ENCODE measurements at regions not wholly inside any gene's neighbourhood (a gene's known extent, or its start where the extent isn't known, plus 50 kb on each side); places are given as distances from the start of the nearest gene placed in this dataset.

DNA sequence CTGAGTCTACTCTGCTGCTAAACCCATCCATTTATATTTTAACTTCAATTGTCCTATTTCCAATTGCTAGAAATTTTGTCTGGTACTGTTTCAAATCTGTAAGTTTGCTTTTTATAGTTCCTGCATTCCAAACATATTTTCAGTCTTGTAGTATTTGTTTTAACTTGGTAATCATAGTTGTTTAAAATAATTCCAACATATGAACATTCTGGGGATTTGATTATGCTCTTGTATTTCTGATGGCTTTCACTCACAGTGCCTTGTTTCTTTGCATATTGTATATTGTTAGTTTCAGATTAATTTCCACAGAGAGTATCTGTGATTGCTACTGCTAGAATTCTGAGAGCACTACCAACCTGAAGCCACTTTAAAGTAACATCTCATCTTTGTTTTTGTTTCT, 202.4 kb downstream of the ETAA1 start:
- Mint-ChIP-seq H3K4me1 (ENCODE audit: low read depth) (no peaks in the 10 kb centered on the region), H3K27ac (no peak overlapping the region), H3K27me3 (peaks cover 2% of the 10 kb centered on the region), H3K4me3 (no peak overlapping the region), H3K9me3 (no peaks in the 10 kb centered on the region), H3K36me3 (ENCODE audit: low read depth) (no peaks in the 10 kb centered on the region)
- ChIA-PET POLR2A (no interaction called here), CTCF (no interaction called here)
- DNase-seq (no peak), ATAC-seq (no peak)
- TF ChIP-seq, protein P1, sequence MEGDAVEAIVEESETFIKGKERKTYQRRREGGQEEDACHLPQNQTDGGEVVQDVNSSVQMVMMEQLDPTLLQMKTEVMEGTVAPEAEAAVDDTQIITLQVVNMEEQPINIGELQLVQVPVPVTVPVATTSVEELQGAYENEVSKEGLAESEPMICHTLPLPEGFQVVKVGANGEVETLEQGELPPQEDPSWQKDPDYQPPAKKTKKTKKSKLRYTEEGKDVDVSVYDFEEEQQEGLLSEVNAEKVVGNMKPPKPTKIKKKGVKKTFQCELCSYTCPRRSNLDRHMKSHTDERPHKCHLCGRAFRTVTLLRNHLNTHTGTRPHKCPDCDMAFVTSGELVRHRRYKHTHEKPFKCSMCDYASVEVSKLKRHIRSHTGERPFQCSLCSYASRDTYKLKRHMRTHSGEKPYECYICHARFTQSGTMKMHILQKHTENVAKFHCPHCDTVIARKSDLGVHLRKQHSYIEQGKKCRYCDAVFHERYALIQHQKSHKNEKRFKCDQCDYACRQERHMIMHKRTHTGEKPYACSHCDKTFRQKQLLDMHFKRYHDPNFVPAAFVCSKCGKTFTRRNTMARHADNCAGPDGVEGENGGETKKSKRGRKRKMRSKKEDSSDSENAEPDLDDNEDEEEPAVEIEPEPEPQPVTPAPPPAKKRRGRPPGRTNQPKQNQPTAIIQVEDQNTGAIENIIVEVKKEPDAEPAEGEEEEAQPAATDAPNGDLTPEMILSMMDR (IDR thresholded peaks at IDR 0.05): no peak
- intact Hi-C loops (cut with micrococcal nuclease): no loop called here

DNA sequence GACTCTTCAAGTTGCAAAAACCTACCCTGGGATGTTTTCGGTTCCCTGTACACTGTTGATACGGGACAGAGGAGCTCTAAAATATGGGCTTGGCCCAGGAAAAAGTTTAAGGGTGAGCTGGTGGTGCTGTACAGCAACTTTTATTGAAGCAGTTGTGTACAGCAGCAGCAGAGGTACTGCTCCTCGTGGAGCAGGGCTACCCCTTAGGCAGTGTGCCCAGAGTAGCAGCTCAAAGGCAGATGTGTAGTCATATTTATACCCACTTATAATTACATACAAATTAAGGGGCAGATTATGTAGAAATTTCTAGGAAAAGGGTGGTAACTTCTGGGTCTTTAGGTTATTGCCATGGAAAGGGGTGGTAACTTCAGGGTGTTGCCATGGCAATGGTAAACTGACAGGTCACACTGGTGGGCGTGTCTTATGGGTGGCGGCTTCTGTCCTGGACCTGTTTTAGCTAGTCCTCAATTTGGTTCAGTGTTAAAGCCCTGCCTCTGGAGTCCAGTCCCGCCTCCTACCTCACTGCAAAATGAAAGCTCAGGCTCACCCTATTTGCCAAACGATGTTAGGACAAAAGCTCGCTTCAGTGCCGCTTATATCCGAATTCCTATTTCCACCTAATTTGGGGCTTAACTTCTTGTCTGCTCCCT, 203.2 kb downstream of the ETAA1 start:
- CTCF ChIA-PET: no interaction called here
- intact Hi-C loops (cut with micrococcal nuclease): no loop called here
- peaks cover 2% of the 10 kb centered on the region for H3K27me3 Mint-ChIP-seq

DNA sequence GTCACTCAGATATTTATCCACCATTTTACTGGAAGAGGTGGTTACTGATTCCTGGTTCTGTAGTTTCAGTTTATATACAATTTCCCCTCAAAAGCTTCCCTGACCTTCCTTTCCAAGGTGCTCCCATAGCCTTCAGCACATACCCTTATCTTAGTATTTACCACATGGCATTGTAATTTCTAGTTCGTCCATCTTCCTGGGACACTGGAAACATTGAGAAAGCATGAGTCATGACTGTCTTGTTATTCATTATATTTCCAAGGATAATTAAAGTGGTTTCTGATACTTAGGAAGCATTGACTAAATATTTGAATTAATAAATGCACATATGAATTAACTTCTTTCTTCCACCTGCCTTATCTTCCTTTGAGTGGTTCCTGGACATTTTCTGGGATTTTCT, 203.8 kb downstream of the ETAA1 start:
- no peaks in the 10 kb centered on the region for H3K4me1 Mint-ChIP-seq (ENCODE audit: low read depth)
- intact Hi-C loops (cut with micrococcal nuclease): no loop called here
- TF ChIP-seq, protein P1 (IDR thresholded peaks at IDR 0.05): no peak
- no peak for DNase-seq
- ChIA-PET CTCF (no interaction called here), POLR2A (no interaction called here)
- H3K36me3 Mint-ChIP-seq (ENCODE audit: low read depth): no peaks in the 10 kb centered on the region
- no peak overlapping the region for H3K4me3 Mint-ChIP-seq
- ATAC-seq: no peak
- no peak overlapping the region for H3K27ac Mint-ChIP-seq
- peaks cover 2% of the 10 kb centered on the region for H3K27me3 Mint-ChIP-seq
- H3K9me3 Mint-ChIP-seq: no peaks in the 10 kb centered on the region

More for the DNA sequence above, 203.2 kb downstream of the ETAA1 start:
- no peaks in the 10 kb centered on the region for H3K9me3 Mint-ChIP-seq
- DNase-seq (no peak), ATAC-seq (no peak)
- H3K4me1 Mint-ChIP-seq (ENCODE audit: low read depth): no peaks in the 10 kb centered on the region
- POLR2A ChIA-PET: no interaction called here
- TF ChIP-seq, protein P1 (IDR thresholded peaks at IDR 0.05): no peak
- no peak overlapping the region for H3K4me3 Mint-ChIP-seq
- no peak overlapping the region for H3K27ac Mint-ChIP-seq
- no peaks in the 10 kb centered on the region for H3K36me3 Mint-ChIP-seq (ENCODE audit: low read depth)

DNA sequence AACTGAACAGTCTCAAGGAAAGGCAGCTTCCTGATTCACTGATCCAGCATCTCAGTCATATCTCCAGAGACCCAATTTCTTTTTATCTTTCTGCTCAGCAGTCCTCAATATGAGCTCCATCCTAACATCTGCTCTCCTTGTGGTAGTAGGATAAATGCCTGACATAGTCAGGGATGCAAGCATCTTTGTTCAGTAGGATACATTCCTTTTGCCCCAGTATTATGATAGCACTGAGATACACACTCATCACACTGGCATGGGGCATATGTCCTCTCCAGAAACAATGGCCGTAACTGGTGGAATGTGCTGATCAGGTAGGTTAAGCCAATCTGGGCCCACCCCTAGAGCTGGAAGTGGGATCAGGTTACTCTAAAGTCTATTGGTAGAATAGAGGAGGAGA, 207.2 kb downstream of the ETAA1 start:
- DNase-seq (no peak), ATAC-seq (no peak)
- peaks cover 2% of the 10 kb centered on the region for H3K27me3 Mint-ChIP-seq
- no peak overlapping the region for H3K27ac Mint-ChIP-seq
- ChIA-PET POLR2A (no interaction called here), CTCF (no interaction called here)
- intact Hi-C loops (cut with micrococcal nuclease): no loop called here
- no peaks in the 10 kb centered on the region for H3K4me1 Mint-ChIP-seq (ENCODE audit: low read depth)
- no peak overlapping the region for H3K4me3 Mint-ChIP-seq
- TF ChIP-seq, protein P1 (IDR thresholded peaks at IDR 0.05): no peak
- H3K36me3 Mint-ChIP-seq (ENCODE audit: low read depth): no peaks in the 10 kb centered on the region
- no peaks in the 10 kb centered on the region for H3K9me3 Mint-ChIP-seq

DNA sequence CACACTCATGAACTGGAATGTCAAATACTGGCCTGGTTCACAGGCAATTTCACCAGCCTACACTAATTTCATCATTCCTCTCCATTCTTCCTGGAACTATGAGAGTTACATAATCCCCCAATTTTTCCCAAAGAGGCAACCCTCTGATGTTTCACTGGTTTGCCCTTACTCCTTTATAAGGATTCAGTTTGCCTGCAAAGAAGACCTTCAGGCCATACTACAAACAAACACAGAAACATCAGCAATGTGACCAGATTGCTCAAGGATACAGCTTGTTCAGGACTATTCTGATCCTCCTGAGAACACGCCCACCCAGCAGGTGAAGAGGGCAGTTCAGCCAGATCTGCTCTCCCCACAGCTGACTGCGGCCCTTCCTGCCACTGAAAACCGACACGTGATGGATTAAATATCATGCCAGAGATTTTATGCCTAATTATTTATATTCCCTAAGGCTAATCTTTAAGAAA, 215.5 kb downstream of the ETAA1 start:
- H3K36me3 Mint-ChIP-seq (ENCODE audit: low read depth): no peaks in the 10 kb centered on the region
- no peak for DNase-seq

More for the DNA sequence above, 215.5 kb downstream of the ETAA1 start:
- CTCF ChIA-PET: no interaction called here
- POLR2A ChIA-PET: no interaction called here
- H3K27me3 Mint-ChIP-seq: no peaks in the 10 kb centered on the region
- ATAC-seq: no peak
- H3K4me1 Mint-ChIP-seq (ENCODE audit: low read depth): no peaks in the 10 kb centered on the region
- H3K4me3 Mint-ChIP-seq: no peak overlapping the region
- intact Hi-C loops (cut with micrococcal nuclease): no loop called here
- TF ChIP-seq, protein P1 (IDR thresholded peaks at IDR 0.05): no peak
- no peak overlapping the region for H3K27ac Mint-ChIP-seq
- H3K9me3 Mint-ChIP-seq: no peaks in the 10 kb centered on the region
